ENCODE measurements at regions not wholly inside any gene's neighbourhood (a gene's known extent, or its start where the extent isn't known, plus 50 kb on each side); places are given as distances from the start of the nearest gene placed in this dataset.
"Not testable (repeated sequence)": the region's sequence is repeated elsewhere in the genome, so short reads cannot be mapped to it uniquely, and the experiment has no call there.

DNA sequence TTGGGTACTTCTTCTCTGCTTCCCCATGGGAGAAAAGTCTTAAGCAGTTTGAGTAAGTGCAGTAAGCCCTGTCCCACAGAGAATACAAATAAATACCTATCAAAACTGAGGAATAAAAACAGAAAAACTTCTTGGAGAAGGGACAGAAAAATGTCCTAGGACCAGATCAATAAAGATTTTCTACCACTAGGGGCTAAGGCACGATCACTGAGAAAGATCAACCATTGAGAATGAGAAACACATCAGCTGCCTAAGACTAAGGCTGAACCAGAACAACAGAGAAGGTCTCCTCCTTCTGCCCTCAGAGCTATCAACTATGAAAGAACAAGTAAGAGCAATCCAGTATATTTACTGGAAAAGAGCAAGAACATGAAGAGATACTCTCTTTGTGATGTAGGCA, 763.6 kb upstream of the LRRTM1 start:
- no peak for DNase-seq (ENCODE audit: low read depth in 2 of 2)

- no peak for DNase-seq (ENCODE audit: low read depth in 2 of 2)
Observed at GRCh38 chr2:81061016-81061415, 756.5 kb upstream of the LRRTM1 start.

DNA sequence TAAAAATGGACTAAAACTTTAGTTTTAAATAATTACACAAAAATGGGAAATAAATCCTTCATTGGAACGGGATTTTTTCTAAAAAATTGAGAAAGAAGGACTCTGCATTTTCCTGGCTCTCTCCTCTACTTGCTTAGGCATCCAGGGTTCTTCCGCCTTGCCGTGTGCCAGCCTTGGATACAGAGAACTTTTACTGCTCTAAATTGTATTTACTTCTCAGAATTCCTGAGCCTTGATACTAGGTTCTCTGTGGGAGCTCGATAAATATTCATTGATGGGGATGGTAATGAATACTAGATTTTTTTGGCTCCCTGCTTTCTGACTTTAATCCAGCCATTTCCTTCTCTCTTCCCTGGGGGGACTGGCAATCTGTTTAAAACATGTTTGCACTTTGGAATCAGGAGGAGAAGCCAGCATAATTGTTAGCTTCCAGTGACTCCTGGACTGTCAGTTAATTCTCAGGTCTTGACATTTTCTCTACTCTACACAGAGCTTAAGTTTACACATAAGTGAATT, 746.1 kb upstream of the LRRTM1 start:
- DNase-seq (ENCODE audit: low read depth in 2 of 2): no peak

- no peak for DNase-seq (ENCODE audit: low read depth in 2 of 2)
Observed at GRCh38 chr2:81043681-81044080, 739.1 kb upstream of the LRRTM1 start.

GRCh38 chr2:81007104-81007503, 702.6 kb upstream of the LRRTM1 start:
- DNase-seq (ENCODE audit: low read depth in 2 of 2): no peak

GRCh38 chr2:81002906-81003305, 698.4 kb upstream of the LRRTM1 start:
- no peak for DNase-seq (ENCODE audit: low read depth in 2 of 2)

GRCh38 chr2:80987466-80987865, 682.9 kb upstream of the LRRTM1 start:
- DNase-seq (ENCODE audit: low read depth in 2 of 2): no peak

DNA sequence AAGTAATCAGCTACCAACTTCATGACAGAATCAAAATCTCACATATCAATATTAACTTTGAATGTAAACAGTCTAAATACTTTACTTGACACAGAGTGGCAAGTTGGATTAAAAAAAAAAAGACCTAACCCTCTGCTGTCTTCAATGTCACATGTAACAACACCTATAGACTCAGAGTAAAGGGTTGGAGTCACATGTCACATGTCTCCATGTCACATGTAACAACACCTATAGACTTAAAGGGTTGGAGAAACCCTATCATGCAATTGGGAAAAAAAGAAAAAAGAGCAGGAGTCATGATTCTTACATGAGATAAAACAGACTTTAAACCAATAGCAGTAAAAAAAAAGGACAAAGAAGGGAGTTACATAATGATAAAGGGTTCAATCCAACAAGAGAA, 665.3 kb upstream of the LRRTM1 start:
- DNase-seq (ENCODE audit: low read depth in 2 of 2): no peak

GRCh38 chr2:80968450-80968849, 663.9 kb upstream of the LRRTM1 start:
- no peak for DNase-seq (ENCODE audit: low read depth in 2 of 2)

DNA sequence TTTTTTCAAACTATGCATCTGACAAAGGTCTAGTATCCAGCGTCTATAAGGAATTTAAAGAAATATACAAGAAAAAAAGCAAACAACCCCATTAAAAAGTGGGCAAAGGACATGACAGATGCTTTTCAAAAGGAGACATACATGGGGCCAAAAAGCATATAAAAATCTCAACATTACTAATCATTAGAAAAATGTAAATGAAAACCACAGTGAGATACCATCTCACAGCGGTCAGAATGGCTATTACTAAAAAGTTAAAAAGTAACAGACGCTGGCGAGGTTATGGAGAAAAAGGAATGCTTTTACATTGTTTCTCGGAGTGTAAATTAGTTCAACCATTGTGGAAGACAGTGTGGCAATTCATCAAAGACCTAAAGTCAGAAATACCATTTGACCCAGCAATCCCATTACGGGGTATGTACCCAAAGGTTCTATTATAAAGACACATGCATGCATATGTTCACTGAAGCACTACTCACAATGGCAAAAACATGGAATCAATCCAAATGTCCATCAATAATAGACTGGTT, 643.1 kb upstream of the LRRTM1 start:
- no peak for DNase-seq (ENCODE audit: low read depth in 2 of 2)

DNA sequence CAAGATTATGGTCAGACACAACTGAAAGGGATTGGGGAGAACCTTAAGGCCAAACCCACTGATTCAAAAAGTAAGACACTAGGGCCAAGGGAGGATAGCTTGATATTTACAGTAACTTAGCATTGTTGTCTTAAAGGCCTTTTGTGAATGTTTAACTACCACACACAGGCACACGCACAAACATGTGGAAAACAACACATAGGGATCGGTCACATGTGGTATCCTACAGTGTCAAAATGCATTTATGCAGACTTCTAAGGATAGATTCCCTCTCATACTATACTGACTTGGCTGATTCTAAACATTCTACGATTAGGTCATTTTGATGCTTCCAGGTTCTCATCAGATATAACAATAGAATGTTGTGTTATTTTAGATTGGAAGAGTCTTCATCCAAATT, 638.9 kb upstream of the LRRTM1 start:
- DNase-seq (ENCODE audit: low read depth in 2 of 2): no peak

DNA sequence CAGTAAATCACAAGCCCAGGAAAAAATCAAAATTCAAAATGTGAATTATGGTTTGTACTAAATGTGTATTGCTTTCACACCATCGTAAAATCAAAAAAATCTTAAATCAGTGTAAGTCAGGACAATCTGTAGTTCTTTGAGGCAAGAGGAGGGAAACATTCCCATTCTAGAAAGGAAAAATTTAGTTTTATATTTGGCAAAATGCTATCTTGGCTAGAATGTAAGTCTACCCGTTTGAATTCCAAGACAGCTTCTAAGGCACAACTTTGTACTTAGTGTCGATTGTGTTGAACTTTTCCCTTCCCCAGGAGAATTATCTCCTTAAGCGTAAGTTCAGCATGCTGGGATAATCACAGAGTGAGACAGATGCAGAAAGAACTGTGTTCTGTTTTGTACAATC, 638.2 kb upstream of the LRRTM1 start:
- no peak for DNase-seq (ENCODE audit: low read depth in 2 of 2)

DNA sequence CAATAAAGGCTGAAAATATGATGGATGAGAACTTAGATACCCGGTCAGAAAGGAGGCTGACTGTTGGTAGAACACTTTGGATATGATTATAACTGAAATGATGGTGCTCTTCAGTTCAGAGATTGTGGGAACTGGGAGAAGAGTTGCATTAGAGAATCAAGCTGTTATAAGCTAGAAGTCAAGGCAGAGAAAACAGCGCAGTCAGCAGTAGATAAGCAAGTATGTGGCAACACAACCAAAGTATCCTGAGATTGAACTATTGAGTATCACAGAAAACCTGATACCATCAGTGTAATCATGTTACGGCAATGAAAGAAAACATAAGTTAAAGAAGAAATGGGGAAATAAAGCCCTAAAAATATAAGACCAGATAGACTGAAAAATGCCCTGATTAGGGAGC, 633.9 kb upstream of the LRRTM1 start:
- DNase-seq (ENCODE audit: low read depth in 2 of 2): no peak

DNA sequence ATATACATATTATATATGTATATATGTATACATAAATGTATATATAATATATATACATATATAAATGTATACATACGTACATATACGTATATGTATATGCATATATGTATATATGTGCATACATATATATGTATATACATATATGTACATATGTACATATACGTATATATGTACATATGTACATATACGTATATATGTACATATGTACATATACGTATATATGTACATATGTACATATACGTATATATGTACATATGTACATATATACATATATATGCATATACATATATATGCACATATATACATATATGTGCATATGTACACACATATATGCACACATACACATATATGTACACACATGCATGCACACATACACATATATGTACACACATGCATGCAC, 627.3 kb upstream of the LRRTM1 start:
- DNase-seq (ENCODE audit: low read depth in 2 of 2): not testable (repeated sequence)

GRCh38 chr2:80930777-80931176, 626.2 kb upstream of the LRRTM1 start:
- no peak for DNase-seq (ENCODE audit: low read depth in 2 of 2)

GRCh38 chr2:80926168-80926567, 621.6 kb upstream of the LRRTM1 start:
- DNase-seq (ENCODE audit: low read depth in 2 of 2): no peak

DNA sequence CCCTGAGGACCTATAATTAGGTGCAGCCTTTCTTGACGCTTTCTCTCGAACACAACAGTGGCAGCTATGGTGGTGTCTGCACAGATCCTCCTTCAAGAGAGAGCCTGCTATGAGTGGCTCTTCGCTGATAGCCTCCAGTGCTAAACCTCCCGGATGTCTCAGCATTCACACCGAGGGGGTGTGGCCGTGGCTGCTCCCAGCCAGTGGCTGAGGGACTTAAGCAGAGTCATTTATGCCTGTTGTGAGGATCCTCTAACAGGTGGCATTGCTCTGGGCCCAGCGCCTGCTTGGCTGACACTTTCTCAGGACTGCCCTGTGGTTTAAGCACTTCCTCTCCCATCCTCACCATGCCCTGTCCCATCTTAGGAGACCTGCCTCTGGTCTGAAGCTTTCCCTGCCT, 592.0 kb upstream of the LRRTM1 start:
- DNase-seq (ENCODE audit: low read depth in 2 of 2): no peak

- DNase-seq (ENCODE audit: low read depth in 2 of 2): no peak
Observed at GRCh38 chr2:80894486-80894885, 589.9 kb upstream of the LRRTM1 start.

DNA sequence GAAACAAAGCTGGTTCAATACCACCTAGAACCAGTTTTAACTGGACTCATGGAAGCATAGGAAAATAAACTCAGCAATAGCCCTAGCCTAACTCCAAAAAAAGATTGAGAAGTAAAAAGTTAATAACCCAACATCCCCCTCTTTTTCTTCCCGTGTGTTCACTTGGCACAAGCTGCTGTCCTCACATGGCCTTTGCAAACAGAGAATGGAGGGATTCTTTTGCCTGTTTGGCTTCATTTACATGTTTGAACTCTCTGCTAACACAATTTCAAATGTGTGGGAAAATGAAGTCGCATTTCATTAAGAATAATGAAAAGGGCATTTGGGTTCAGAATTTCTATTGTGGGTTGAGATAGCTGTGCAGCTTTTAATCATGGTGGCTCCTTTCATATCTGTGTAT, 589.2 kb upstream of the LRRTM1 start:
- no peak for DNase-seq (ENCODE audit: low read depth in 2 of 2)

GRCh38 chr2:80889009-80889408, 584.5 kb upstream of the LRRTM1 start:
- no peak for DNase-seq (ENCODE audit: low read depth in 2 of 2)

- DNase-seq (ENCODE audit: low read depth in 2 of 2): no peak
Observed at GRCh38 chr2:80887841-80888378, 583.4 kb upstream of the LRRTM1 start.

- DNase-seq (ENCODE audit: low read depth in 2 of 2): no peak
Observed at GRCh38 chr2:80874374-80874773, 569.8 kb upstream of the LRRTM1 start.

DNA sequence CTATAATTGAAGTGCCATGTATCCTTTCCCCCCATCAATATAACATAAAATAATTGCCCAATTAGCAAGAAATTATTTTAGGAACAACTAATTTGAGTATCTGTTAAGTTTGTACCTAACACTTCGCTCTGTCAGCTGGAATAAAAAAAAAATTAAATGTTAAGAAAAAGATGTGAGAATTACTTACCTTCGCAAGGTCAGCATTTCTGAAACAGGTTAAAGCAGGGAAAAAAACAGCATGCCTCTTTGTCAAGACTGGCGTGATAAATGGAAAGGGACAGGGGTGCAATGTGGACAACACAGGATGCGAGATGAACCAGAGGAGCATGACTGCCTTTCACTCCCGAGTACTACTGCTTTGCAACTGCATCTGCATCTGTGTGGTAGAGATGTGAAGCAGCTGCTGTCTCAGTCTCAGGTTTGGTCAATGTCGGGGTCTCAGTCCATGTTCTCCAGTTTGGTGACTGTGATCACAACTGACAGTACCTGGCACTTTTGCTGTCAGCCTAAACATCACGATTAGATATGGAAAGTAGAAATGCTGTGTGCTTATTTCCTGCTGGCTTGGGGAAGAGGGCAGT, 565.4 kb upstream of the LRRTM1 start:
- DNase-seq (ENCODE audit: low read depth in 2 of 2): no peak

Measured in stimulated activated CD8-positive, alpha-beta memory T cell treated with anti-CD3 and anti-CD28 coated beads, Interleukin-7, amount 100 ng/mL, for 4 hours (primary cell).